NCI-H1092 (cell line): ENCODE measurements at regions not wholly inside any gene's neighbourhood (a gene's known extent, or its start where the extent isn't known, plus 50 kb on each side); places are given as distances from the start of the nearest gene placed in this dataset.

Experiments
- DNase-seq: peaks from one replicate; lab custom pipeline; 2025; lab: John Stamatoyannopoulos, UW

DNA sequence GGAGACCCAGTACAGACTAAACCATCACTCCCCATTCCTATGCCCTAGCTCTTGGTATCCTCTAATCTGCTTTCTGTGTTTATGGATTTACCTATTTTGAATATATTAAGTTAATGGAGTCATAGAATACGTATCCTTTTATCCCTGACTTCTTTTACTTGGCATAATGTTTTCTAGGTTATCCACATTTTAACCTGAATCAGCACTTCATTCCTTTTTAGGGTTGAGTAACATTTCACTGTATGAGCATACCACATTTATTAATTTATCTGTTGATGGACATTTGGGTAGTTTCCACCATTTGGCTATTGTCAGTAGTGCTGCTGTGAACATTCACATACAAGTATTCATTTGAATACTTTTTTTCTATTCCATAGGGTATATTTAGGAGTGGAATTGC, 157.3 kb upstream of the CTNNA2 start:
- DNase-seq: no peak

DNA sequence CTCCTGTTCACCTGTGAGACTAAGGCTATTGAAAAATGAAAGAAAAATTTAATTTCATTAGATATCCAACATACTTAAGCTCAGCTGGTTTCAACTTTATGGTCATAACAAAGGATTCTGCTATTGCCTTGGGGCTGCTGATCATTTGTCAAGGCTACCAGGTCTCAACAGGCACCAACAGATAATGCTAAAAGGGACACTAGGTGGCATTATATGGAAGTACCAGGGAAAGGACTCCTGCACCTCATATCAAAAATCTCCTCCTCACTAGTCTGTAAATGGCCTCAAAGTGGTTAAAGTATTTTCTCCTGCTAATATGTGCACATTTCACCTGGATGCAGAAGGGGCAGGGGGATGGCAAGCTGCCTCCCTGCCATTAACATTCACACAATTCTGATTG, 167.9 kb upstream of the REG3A start:
- no peak for DNase-seq

- no peak for DNase-seq
These were observed 161.3 kb upstream of the REG3A start for GRCh38 chr2:79320871-79321270.

- DNase-seq: no peak
These were observed 135.4 kb upstream of the REG3A start for GRCh38 chr2:79294994-79295393.

DNA sequence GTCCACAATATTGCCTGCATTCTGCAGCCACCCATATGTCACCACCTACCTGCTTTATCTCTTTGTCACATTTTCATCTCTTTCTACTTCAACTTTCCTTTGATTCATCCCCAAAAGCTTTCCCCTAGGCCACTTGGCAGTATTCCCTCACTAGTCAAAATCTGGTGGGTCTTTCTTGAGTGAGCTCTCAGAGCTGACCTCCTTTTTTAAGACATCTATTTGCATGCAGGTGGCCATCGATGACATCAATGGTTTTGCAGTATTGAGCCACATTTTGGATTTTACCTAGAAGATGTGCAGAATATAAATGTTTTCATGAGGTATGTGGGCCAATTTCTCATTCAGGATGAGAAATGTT, 133.4 kb upstream of the REG3A start:
- no peak for DNase-seq

DNA sequence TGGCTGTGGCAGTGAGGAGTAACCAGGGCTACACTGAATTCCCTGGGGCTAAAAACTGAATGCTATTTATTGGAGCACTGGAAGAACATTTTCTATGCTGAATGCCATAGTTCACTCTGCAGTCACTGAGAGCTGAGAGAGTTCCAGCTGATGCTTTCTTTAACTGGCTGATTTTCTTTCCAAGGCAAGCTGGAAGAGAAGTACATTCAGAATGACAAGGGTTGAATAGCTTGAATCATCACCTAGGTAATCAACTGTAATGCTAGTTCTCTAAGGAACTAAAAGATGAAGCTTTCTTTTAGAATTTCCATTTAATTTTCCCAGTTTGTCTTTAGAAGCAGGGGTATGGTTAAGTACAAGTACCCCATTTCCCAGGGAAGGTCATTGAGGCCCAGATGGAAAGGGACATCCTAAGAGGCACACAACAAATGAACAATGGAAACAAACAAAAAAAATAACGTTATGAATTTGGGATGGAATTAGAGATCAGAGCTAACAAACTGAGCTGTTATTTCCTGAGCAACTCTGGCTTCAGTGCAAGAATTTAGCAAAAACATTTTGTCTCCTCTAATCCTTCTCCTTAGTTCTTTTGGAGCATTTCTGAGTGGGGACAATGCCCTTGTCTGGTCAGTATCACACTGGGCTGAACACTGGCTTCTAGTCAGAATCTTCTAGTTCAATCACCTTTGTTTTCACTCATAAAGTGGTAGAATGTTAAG, 132.8 kb upstream of the REG3A start:
- DNase-seq: no peak

GRCh38 chr2:79275863-79276262, 116.3 kb upstream of the REG3A start:
- DNase-seq: no peak

GRCh38 chr2:79275197-79275596, 115.6 kb upstream of the REG3A start:
- DNase-seq: no peak

- no peak for DNase-seq
These were observed 113.1 kb upstream of the REG3A start for GRCh38 chr2:79272616-79273015.

GRCh38 chr2:79271456-79271855, 111.9 kb upstream of the REG3A start:
- no peak for DNase-seq

DNA sequence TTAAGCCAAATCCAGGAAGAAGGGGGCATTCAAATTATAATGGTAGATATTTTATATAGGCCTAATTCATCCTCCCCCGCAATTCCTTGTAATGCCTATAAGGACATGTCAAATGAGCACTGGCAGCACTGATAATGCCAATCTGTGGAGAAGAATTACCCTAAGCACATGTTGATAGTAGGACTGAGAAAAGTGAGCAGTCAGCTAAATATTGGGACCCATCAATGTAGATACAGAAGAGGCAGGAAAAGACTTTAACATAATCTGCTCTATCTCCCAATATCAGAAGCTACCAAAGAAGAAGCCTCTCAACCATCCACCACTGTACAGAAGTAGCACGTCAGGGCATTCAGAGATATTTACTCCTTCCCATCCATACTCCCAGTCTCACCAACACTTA, 101.3 kb upstream of the REG3A start:
- no peak for DNase-seq

DNA sequence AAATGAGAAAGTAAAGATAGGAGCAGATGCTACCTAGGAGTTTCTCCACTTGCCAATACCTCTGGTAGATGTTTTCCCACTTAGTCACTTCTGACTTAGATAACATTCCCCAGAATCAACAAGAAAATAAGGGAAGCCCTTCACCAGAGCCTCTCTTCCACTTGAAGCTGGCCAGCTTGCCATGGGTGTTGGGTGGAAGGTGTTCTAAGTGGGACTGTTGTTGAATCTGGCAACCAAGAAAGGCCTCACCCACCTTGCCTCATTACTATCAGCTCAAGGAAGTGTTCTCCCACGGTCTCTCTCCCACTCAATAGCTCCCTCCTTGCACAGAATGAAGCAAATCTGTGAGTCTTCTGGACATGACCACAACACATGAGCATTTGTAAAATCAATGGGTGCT, 100.4 kb upstream of the REG3A start:
- DNase-seq: no peak

DNA sequence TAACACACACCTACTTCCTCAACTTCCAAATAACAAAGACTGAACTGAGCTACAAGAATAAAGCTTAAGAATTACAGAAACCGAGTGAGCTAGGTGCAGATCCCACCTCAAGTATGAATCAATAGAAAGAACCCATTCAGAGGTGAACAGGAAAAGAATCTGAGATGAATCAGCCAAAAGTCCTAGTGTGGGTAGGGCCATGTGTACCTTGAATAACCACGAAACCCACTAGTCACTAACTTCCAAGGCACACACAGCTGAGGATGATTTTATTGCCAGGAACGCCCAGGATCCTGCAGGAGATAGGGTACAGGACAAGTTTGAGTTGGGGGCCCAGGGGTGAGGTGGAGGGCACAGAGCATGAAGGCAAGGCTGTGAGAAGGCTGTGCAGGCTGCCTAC, 99.7 kb upstream of the REG3A start:
- DNase-seq: no peak

- DNase-seq: no peak
These were observed 93.8 kb upstream of the REG3A start for GRCh38 chr2:79253243-79253774.

DNA sequence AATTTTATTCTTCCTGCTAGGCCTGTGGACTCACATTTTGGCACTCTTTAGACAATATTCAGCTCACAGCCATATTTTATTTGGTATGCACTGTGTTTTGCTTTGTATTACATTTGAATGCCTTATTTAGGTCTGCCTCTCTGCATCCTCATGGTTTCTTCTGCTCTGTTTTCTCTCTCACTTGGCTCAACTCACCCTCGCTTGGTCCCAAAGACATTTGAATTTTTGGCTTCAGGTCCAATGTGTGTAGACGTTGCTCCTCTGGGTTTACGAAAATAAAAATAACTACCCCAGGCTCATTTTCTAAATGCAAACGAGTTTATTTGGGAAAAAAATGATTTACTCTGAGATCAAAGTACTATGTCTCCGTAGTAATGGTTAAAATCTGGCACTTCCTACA, 91.1 kb upstream of the REG3A start:
- no peak for DNase-seq

DNA sequence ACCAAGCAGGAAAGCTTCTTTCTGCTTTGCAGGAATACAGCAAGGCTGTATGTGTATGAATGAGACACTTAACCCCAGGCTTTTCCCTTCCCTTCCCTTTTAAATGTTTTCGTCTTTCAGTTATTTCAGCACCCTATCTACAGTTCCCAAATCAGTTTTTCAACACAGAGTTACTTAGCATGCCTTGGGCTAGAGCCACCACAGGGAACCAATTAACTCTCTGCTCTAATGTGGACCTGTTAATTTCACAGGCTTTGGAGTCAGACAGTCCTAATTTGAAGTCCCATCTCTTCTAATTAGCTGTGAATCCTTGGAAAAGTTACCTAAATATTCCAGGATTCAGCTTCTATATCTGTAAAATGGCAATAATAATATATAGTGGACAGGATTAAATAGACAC, 89.2 kb upstream of the REG3A start:
- DNase-seq: no peak

DNA sequence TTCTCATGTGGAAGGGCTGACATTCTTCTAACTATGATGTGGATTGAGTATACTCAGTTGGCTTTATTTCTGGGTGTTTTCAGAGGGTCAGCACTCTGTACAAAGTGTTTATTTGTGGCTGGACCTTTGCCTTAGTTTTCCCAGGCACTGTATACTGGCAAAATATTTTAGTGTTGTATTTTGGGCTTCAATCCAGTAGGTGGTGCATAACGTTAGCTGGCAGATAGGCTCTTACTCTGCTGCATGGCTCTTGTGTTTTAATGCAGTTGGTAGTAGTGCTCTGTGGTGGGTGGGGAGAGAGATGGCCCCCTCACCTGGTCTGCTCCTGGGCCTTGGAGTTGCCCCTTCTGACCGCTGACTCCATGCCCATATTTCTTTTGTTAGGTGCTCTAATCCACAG, 75.6 kb upstream of the REG3A start:
- no peak for DNase-seq

- no peak for DNase-seq
These were observed 64.0 kb upstream of the REG3A start for GRCh38 chr2:79223539-79223938.

DNA sequence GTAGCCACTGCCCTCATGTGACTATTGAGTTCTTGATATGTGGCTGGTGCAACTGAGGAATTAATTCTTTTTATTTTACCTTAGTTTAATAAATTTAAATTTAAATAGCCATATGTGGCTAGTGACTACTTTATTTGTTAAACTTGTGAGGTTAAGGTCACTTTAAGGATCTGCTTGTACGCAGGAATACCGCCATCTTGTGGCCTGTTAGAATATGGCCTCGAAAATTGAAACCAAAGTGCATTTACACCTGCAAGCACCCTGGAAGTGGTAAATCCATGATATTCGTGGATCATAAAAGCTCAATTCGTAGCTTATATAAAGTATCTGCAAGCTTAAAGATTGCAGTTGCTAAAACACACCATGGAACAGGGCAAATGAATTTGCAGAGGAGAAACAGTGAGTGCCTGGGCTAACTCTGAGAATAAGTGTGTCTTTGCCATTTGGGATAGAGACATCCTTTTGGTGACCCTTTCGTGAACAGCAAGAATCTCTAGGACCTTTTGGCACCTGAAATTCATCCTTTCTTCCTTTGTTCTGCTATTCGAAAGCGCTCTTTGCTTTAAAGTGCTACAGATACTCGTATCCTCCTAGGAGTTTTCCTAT, 59.9 kb upstream of the REG3A start:
- no peak for DNase-seq

DNA sequence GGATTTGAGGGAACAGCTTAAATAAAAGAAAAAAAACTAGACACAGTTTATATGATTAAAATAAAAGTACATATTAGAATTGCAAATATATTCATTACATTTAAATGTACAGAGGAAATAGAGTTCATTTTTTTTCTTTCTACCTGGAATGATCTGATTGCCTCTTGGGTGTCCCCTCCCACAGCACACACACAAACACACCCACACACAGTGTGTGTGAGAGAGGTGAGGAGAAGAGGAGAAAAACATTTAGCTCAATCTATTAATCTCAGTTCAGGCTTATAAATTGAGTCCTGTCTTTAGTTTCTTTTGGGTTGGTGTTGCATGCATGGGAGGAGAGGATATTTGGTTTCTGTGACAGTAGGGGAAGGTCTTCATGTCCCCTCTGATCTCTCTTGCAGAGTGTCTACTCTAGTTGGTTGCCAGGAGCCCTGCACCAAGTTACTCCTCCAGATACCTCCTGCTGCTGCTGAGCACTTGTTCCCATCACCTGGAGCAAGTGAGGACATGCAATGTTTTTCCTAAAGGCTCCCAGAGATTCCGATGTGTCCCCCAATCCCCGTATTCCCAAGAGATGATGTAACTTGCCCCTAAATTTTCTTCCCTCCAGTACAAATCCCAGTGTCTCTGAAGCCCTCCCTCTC, 50.8 kb upstream of the REG3A start:
- DNase-seq: no peak
